PFSK-1 (cell line): ENCODE measurements at regions not wholly inside any gene's neighbourhood (a gene's known extent, or its start where the extent isn't known, plus 50 kb on each side); places are given as distances from the start of the nearest gene placed in this dataset.

Source experiments
- FOXP2 ChIP-seq: optimal IDR thresholded peaks from 2 replicates; pipeline ENCODE3; 2011; ENCODE audit warnings: borderline replicate concordance, control low read depth, inconsistent platforms; ENCODE audit not compliant: insufficient read depth; ENCODE audit errors: extremely low read length, extremely low read depth
- POLR2AphosphoS5 ChIP-seq: IDR thresholded peaks from 2 replicates; pipeline ENCODE4 v1.6.1; 2012; ENCODE audit warnings: low read depth, mild to moderate bottlenecking, control low read depth, low read length, moderate library complexity
- SIN3A ChIP-seq: IDR thresholded peaks from 2 replicates; pipeline ENCODE4 v1.6.1; 2012; ENCODE audit warnings: mild to moderate bottlenecking, low read length, moderate library complexity, borderline replicate concordance; ENCODE audit not compliant: insufficient read depth
- TAF1 ChIP-seq: IDR thresholded peaks from 2 replicates; pipeline ENCODE4 v1.6.1; 2012; ENCODE audit warnings: low read length, control low read depth, borderline replicate concordance; ENCODE audit not compliant: insufficient read depth
- TF ChIP-seq, protein P1 (sequence below), 2 experiments: IDR thresholded peaks; 2 replicates each; pipeline versions ENCODE4 v1.6.1 to v1.8.0; 2011 to 2012; ENCODE audit warnings: low read depth in 2 of 2, low read length in 2 of 2, control low read depth in 1 of 2, inconsistent platforms in 1 of 2, mild to moderate bottlenecking in 1 of 2, moderate library complexity in 1 of 2; ENCODE audit not compliant: insufficient read depth in 1 of 2

DNA sequence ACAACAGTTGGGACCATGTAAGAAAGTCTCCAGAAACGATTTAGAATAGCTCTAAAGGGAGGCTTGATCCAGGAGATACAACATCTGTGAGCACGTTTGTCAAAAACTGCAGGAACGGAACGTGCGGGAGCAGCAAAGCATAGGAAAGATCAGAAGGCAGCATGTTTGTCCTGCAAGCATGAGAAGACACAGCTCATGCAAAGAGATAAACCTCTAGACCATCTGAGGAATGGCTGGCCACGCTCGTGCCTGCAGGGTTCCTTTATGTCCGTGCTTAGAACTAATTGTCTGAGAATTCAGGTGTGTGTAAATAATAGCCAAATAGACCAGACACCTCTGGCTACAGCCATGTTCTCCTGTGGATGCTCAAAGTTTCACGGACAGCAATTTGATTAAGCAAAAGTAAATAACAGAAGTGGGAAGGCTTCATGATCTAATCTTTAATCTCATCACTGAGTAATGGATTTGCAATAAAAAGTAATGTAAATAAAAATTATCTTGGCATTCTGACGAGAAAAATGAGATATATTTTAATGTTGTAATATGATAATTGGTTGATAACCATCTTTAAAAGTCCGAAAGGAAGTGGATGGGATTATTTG is 534.8 kb upstream of the CDH7 start:
- TF ChIP-seq POLR2AphosphoS5 = no peak
- no peak for TF ChIP-seq TAF1
- no peak for TF ChIP-seq SIN3A
- no peak for TF ChIP-seq FOXP2
- TF ChIP-seq, protein P1, sequence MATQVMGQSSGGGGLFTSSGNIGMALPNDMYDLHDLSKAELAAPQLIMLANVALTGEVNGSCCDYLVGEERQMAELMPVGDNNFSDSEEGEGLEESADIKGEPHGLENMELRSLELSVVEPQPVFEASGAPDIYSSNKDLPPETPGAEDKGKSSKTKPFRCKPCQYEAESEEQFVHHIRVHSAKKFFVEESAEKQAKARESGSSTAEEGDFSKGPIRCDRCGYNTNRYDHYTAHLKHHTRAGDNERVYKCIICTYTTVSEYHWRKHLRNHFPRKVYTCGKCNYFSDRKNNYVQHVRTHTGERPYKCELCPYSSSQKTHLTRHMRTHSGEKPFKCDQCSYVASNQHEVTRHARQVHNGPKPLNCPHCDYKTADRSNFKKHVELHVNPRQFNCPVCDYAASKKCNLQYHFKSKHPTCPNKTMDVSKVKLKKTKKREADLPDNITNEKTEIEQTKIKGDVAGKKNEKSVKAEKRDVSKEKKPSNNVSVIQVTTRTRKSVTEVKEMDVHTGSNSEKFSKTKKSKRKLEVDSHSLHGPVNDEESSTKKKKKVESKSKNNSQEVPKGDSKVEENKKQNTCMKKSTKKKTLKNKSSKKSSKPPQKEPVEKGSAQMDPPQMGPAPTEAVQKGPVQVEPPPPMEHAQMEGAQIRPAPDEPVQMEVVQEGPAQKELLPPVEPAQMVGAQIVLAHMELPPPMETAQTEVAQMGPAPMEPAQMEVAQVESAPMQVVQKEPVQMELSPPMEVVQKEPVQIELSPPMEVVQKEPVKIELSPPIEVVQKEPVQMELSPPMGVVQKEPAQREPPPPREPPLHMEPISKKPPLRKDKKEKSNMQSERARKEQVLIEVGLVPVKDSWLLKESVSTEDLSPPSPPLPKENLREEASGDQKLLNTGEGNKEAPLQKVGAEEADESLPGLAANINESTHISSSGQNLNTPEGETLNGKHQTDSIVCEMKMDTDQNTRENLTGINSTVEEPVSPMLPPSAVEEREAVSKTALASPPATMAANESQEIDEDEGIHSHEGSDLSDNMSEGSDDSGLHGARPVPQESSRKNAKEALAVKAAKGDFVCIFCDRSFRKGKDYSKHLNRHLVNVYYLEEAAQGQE (IDR thresholded peaks at IDR 0.05; ENCODE audit: insufficient read depth in 1 of 2, low read depth in 2 of 2, low read length in 2 of 2) = no peak

DNA sequence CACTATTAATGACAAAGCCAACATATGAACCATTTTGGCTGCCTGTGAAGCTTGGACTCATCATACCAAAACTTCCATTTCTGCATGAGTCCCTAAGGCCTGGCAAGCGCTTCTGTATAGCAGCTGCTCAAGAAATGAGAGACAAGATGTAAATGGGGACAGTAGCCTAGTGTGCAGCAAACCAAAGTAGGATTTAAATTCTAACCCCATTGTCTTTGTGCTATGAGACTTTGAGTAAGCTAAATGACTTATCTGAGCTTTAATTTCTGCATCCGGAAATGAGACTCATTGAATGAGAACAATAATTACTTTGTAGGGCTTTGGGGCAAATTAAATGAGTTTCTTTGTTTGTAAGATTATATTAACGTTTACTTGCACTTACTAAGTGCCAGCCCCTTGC is 536.4 kb upstream of the CDH7 start:
- no peak for TF ChIP-seq FOXP2
- TF ChIP-seq POLR2AphosphoS5 = no peak
- no peak for TF ChIP-seq SIN3A
- TF ChIP-seq, protein P1 (IDR thresholded peaks at IDR 0.05; ENCODE audit: insufficient read depth in 1 of 2, low read depth in 2 of 2, low read length in 2 of 2) = no peak
- TF ChIP-seq TAF1 = no peak

DNA sequence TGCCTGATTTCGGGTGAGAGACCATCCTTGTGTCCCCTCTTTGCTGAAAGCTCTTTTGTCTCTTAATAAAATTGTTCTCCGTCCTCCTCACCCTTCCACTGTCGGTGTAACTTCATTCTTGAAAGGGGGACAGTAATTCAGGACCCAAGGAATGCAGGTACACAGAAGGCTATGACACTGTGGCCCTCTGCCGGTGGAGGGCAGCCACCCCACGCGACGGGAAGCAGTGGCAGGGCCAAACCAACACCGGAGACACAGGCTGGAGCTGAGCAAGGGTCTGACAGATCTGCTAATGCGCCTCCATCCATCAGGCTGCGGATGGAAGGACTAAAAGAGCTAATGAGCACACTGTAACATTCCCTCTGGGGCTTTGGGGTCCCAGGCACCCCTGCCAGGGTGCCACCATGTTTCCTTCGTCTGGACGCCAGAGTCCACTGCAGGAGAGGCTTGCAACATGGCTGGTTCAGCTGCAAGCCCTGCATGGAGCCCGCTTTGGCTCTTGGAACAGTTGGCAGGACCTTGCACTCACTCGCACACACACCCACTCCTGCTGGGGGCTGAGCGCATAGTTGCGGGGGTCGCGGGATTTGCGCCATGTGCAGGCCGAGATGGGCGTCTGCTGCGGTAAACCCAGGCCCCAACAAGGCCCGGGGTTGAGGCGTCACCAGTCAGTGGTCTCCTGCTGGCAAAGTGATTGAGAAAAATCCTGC is 544.1 kb upstream of the CDH7 start:
- TF ChIP-seq TAF1 = no peak
- TF ChIP-seq, protein P1 (IDR thresholded peaks at IDR 0.05; ENCODE audit: insufficient read depth in 1 of 2, low read depth in 2 of 2, low read length in 2 of 2) = no peak
- no peak for TF ChIP-seq FOXP2
- no peak for TF ChIP-seq POLR2AphosphoS5
- TF ChIP-seq SIN3A = no peak

DNA sequence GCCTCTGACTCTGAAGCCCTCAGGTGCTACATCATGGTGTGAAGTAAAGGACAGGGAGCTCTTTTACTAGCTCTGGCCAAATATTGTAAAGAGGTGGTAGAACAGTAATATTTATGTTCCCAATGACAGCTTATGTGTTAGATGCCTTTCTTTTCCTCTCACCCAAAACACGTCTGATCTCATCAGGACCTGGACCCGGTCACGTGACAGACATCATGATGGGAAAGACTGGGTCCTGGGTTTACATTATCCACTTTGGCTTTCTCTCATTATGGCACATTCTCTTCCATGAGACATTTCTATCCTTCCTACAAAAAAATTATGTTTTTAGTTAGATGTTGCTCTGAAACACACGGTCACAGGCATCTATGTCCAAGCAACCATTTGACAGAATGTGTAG is 548.7 kb upstream of the CDH7 start:
- TF ChIP-seq POLR2AphosphoS5 (no peak), FOXP2 (no peak), TAF1 (no peak), SIN3A (no peak)
- TF ChIP-seq, protein P1 (IDR thresholded peaks at IDR 0.05; ENCODE audit: insufficient read depth in 1 of 2, low read depth in 2 of 2, low read length in 2 of 2) = no peak

DNA sequence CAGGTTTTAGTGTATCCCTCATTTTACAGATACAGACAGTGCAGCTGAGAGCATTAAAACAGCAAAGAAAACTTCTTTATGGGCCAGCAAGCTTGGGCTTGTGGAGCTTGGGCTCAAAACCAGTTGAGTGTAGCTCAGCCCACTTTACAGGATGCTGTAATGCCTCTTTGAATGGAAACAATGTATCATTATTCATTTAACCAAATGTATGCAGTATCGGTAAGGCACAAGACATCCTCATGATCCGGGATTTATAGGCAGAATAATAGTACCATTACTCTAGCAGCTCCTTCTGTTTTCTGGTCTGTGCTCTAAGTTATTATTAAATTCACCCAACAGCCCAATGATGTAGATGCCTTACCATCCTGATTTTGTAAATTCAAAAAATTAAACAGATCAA is 575.1 kb upstream of the CDH7 start:
- TF ChIP-seq, protein P1 (IDR thresholded peaks at IDR 0.05; ENCODE audit: insufficient read depth in 1 of 2, low read depth in 2 of 2, low read length in 2 of 2) = no peak
- TF ChIP-seq POLR2AphosphoS5 (no peak), SIN3A (no peak), FOXP2 (no peak), TAF1 (no peak)
